ENCODE measurements at regions not wholly inside any gene's neighbourhood (a gene's known extent, or its start where the extent isn't known, plus 50 kb on each side); places are given as distances from the start of the nearest gene placed in this dataset.

DNA sequence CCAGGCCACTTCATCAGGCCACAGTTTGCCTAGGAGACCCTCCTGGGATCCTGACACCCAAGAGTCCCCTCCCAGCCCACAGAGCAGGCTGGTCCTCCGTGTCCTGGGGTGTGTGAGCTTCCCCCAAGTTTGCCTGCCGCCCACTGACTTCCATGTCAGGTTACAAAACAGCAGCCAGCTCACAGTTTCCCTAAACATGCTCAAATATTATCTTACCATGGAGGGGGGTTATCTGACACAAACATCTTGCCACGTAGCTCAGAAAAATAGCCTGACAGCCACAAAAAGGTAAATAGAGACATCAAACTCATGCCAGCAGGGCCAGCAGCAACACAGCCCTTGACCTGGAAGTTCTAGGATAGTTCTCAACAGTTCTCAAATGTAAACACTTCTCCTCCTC is 346.5 kb downstream of the TNS1 start:
- no TSS peak for BruUV-seq (replicated peaks)

DNA sequence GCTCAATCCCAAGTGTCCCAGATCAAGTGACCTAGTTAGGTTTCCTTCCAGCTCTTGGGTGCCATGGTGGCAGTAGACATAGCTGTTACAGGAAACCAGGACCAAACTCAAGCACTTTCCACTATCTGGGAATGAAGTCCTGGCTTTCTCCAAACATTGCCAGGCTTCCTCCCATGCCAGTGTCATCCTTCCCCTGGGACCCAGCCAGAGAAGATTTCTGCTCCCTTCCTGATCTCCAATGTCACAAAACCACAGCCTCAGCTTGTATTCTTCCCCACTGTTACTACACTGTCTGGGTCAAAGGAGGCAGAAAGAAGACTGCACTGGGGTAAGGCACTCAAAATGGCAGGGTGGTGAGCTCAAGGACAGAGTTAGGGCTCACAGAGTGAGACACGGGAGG is 347.1 kb downstream of the TNS1 start:
- intact Hi-C loops (cut with micrococcal nuclease; ENCODE audit: unreplicated experiment) = no loop called here
- no peak for DNase-seq
- no peaks in the 10 kb centered on the region for H3K9me2 ChIP-seq (ENCODE audit: insufficient read depth)
- no peak overlapping the region for H3K4me2 ChIP-seq
- H2AFZ ChIP-seq = no peak overlapping the region
- H3K36me3 ChIP-seq (ENCODE audit: low read depth) = no peaks in the 10 kb centered on the region
- H3K9me3 ChIP-seq (ENCODE audit: insufficient read depth, low read depth) = no peaks in the 10 kb centered on the region
- no peaks in the 10 kb centered on the region for H3K79me2 ChIP-seq (ENCODE audit: low read depth)
- TF ChIP-seq EZH2 (IDR thresholded peaks at IDR 0.05; ENCODE audit: low read depth) = no peak
- TF ChIP-seq, protein P1, sequence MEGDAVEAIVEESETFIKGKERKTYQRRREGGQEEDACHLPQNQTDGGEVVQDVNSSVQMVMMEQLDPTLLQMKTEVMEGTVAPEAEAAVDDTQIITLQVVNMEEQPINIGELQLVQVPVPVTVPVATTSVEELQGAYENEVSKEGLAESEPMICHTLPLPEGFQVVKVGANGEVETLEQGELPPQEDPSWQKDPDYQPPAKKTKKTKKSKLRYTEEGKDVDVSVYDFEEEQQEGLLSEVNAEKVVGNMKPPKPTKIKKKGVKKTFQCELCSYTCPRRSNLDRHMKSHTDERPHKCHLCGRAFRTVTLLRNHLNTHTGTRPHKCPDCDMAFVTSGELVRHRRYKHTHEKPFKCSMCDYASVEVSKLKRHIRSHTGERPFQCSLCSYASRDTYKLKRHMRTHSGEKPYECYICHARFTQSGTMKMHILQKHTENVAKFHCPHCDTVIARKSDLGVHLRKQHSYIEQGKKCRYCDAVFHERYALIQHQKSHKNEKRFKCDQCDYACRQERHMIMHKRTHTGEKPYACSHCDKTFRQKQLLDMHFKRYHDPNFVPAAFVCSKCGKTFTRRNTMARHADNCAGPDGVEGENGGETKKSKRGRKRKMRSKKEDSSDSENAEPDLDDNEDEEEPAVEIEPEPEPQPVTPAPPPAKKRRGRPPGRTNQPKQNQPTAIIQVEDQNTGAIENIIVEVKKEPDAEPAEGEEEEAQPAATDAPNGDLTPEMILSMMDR (conservative IDR thresholded peaks at IDR 0.05) = no peak
- no peaks in the 10 kb centered on the region for H4K20me1 ChIP-seq (ENCODE audit: insufficient read depth)
- BruUV-seq (replicated peaks) = no TSS peak
- no peak overlapping the region for H3K4me3 ChIP-seq
- POLR2A ChIA-PET (ENCODE audit: unreplicated experiment) = interaction anchor here (0.6 kb wide), 1 partner anchor 17 kb away, joined by 3 read pairs; no protein-coding TSS in a partner anchor
- H3K27ac ChIP-seq = no peak overlapping the region
- CTCF ChIA-PET = interaction anchor here (1.1 kb wide), 1 partner anchor 59 kb away, joined by 3 read pairs; no protein-coding TSS in a partner anchor
- peaks cover 4% of the 10 kb centered on the region; the same call in 1 of the 2 replicates for H3F3A ChIP-seq (ENCODE audit: insufficient read depth, low read depth)
- H3K4me1 ChIP-seq (replicated peaks; ENCODE audit: insufficient read depth) = peaks cover 15% of the 10 kb centered on the region
- H3K27me3 ChIP-seq (ENCODE audit: insufficient read depth, low read depth) = no peaks in the 10 kb centered on the region

More for the DNA sequence above, 346.5 kb downstream of the TNS1 start:
- Histone ChIP-seq H3K36me3 (ENCODE audit: low read depth) (no peaks in the 10 kb centered on the region), H4K20me1 (ENCODE audit: insufficient read depth) (no peaks in the 10 kb centered on the region), H3K4me2 (no peak overlapping the region), H3K4me1 (replicated peaks; ENCODE audit: insufficient read depth) (peaks cover 15% of the 10 kb centered on the region), H3K27ac (no peak overlapping the region), H2AFZ (no peak overlapping the region), H3K9me2 (ENCODE audit: insufficient read depth) (no peaks in the 10 kb centered on the region), H3F3A (ENCODE audit: insufficient read depth, low read depth) (peaks cover 4% of the 10 kb centered on the region; the same call in 1 of the 2 replicates), H3K27me3 (ENCODE audit: insufficient read depth, low read depth) (no peaks in the 10 kb centered on the region), H3K9me3 (ENCODE audit: insufficient read depth, low read depth) (no peaks in the 10 kb centered on the region), H3K79me2 (ENCODE audit: low read depth) (no peaks in the 10 kb centered on the region), H3K4me3 (no peak overlapping the region)
- POLR2A ChIA-PET (ENCODE audit: unreplicated experiment) = no interaction called here
- CTCF ChIA-PET = interaction anchor here (1.1 kb wide), 1 partner anchor 58 kb away, joined by 3 read pairs; no protein-coding TSS in a partner anchor
- no peak for DNase-seq
- TF ChIP-seq, protein P1 (conservative IDR thresholded peaks at IDR 0.05) = no peak
- no peak for TF ChIP-seq EZH2 (IDR thresholded peaks at IDR 0.05; ENCODE audit: low read depth)
- intact Hi-C loops (cut with micrococcal nuclease; ENCODE audit: unreplicated experiment) = no loop called here

DNA sequence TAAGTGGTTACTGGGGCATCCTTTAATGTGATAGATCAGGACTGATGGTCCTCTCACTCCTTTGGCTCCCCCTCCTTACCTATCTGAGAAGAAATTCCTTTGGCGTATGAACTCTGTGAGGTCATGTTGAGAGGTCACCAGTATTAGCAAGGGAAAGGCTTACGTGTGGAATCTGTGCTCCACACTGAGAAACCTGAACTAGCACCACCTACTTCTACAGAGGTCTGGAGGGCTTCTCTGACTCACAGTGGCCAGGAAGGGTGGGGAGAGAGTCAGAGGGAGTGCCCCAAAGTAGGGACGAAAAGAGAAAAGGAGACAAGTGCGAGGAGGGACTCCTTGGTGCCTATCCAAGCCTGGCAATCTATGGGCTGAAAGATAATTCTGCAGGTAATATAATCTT is 348.6 kb downstream of the TNS1 start:
- Histone ChIP-seq H3K9me3 (ENCODE audit: insufficient read depth, low read depth) (no peaks in the 10 kb centered on the region), H3K27ac (peak overlapping the region; percentile 58; the same call in 1 of the 2 replicates), H3K79me2 (ENCODE audit: low read depth) (no peaks in the 10 kb centered on the region), H3K4me2 (no peak overlapping the region), H3K4me3 (no peak overlapping the region), H3K27me3 (ENCODE audit: insufficient read depth, low read depth) (no peaks in the 10 kb centered on the region), H3K36me3 (ENCODE audit: low read depth) (no peaks in the 10 kb centered on the region), H3K9me2 (ENCODE audit: insufficient read depth) (no peaks in the 10 kb centered on the region), H3F3A (ENCODE audit: insufficient read depth, low read depth) (peaks cover 4% of the 10 kb centered on the region; the same call in 1 of the 2 replicates), H3K4me1 (replicated peaks; ENCODE audit: insufficient read depth) (peaks cover 15% of the 10 kb centered on the region), H2AFZ (no peak overlapping the region), H4K20me1 (ENCODE audit: insufficient read depth) (no peaks in the 10 kb centered on the region)
- intact Hi-C loops (cut with micrococcal nuclease; ENCODE audit: unreplicated experiment) = loop anchor here (5.0 kb wide), 2 partner anchors 102 to 142 kb away; no protein-coding TSS in a partner anchor
- ChIA-PET POLR2A (ENCODE audit: unreplicated experiment) (no interaction called here), CTCF (interaction anchor here (2.2 kb wide), 1 partner anchor 56 kb away, joined by 9 read pairs; no protein-coding TSS in a partner anchor)
- BruUV-seq (replicated peaks) = no TSS peak
- peak in 1 of 2 experiments; percentile 15 for DNase-seq
- no peak for TF ChIP-seq EZH2 (IDR thresholded peaks at IDR 0.05; ENCODE audit: low read depth)
- TF ChIP-seq, protein P1 (conservative IDR thresholded peaks at IDR 0.05) = no peak

Data from PC-9 (cell line).